HL-60 (cell line): ENCODE measurements at regions not wholly inside any gene's neighbourhood (a gene's known extent, or its start where the extent isn't known, plus 50 kb on each side); places are given as distances from the start of the nearest gene placed in this dataset.

Experiments used
- DNase-seq, 2 experiments: peaks; one replicate each; pipeline ENCODE4 v3.0.0-alpha.2; 2010 to 2020; ENCODE audit warnings: low read depth in 1 of 2, low spot score in 1 of 2
- H3K27ac ChIP-seq: fragments of 250-450 bp; sonication (Bioruptor Pico); replicated peaks from 2 replicates; pipeline ENCODE4 v1.5.1; 2020; ENCODE audit warnings: mild to moderate bottlenecking, moderate library complexity
- H3K27me3 ChIP-seq: fragments of 250-450 bp; sonication (Bioruptor Pico); 2 replicates; pipeline ENCODE4 v1.5.1; 2021; ENCODE audit warnings: mild to moderate bottlenecking, moderate library complexity; ENCODE audit not compliant: insufficient read depth, poor library complexity, severe bottlenecking
- H3K4me3 ChIP-seq: replicated peaks from 2 replicates; pipeline ENCODE4 v1.5.1; 2011; ENCODE audit warnings: mild to moderate bottlenecking, control low read depth, low read length; ENCODE audit not compliant: insufficient read depth
- GABPA ChIP-seq: IDR thresholded peaks from 2 replicates; pipeline ENCODE4 v1.6.1; 2012; ENCODE audit warnings: low read depth
- POLR2AphosphoS5 ChIP-seq: IDR thresholded peaks from 2 replicates; pipeline ENCODE4 v1.6.1; 2012; ENCODE audit warnings: low read depth
- SPI1 ChIP-seq: IDR thresholded peaks from 2 replicates; pipeline ENCODE4 v1.6.1; 2012; ENCODE audit warnings: low read depth, mild to moderate bottlenecking, borderline replicate concordance
- TF ChIP-seq, protein P1 (sequence below): IDR thresholded peaks from one replicate; pipeline ENCODE4 v1.5.1; 2011; ENCODE audit warnings: low read length, control low read depth, inconsistent platforms; ENCODE audit not compliant: insufficient read depth
- TF ChIP-seq, protein P2 (sequence below): IDR thresholded peaks from 2 replicates; pipeline ENCODE4 v1.6.1; 2012; ENCODE audit warnings: low read depth; ENCODE audit not compliant: insufficient replicate concordance

DNA sequence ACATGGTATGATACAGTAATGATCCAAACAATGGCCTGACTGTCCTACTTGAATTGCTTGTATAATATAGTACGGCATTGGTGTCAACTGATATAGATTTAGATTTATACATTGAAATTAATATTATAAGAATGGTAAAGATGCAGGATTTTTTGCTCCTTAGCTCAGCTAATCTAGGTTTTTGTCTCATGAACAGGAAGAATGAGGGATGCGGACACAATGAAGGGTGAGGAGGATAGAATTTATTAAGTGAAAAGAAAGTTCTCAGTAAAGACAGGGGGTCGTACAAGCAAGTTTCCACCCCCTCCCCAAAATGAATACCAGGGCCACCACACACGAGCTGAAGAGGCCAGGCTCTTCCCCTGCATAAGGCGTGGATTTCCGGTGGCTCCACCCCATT lies 96.1 kb downstream of the KCNA5 start:
- no peak for DNase-seq
- no peak for TF ChIP-seq POLR2AphosphoS5
- TF ChIP-seq, protein P1, sequence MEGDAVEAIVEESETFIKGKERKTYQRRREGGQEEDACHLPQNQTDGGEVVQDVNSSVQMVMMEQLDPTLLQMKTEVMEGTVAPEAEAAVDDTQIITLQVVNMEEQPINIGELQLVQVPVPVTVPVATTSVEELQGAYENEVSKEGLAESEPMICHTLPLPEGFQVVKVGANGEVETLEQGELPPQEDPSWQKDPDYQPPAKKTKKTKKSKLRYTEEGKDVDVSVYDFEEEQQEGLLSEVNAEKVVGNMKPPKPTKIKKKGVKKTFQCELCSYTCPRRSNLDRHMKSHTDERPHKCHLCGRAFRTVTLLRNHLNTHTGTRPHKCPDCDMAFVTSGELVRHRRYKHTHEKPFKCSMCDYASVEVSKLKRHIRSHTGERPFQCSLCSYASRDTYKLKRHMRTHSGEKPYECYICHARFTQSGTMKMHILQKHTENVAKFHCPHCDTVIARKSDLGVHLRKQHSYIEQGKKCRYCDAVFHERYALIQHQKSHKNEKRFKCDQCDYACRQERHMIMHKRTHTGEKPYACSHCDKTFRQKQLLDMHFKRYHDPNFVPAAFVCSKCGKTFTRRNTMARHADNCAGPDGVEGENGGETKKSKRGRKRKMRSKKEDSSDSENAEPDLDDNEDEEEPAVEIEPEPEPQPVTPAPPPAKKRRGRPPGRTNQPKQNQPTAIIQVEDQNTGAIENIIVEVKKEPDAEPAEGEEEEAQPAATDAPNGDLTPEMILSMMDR = no peak
- no peak for TF ChIP-seq GABPA
- TF ChIP-seq, protein P2, sequence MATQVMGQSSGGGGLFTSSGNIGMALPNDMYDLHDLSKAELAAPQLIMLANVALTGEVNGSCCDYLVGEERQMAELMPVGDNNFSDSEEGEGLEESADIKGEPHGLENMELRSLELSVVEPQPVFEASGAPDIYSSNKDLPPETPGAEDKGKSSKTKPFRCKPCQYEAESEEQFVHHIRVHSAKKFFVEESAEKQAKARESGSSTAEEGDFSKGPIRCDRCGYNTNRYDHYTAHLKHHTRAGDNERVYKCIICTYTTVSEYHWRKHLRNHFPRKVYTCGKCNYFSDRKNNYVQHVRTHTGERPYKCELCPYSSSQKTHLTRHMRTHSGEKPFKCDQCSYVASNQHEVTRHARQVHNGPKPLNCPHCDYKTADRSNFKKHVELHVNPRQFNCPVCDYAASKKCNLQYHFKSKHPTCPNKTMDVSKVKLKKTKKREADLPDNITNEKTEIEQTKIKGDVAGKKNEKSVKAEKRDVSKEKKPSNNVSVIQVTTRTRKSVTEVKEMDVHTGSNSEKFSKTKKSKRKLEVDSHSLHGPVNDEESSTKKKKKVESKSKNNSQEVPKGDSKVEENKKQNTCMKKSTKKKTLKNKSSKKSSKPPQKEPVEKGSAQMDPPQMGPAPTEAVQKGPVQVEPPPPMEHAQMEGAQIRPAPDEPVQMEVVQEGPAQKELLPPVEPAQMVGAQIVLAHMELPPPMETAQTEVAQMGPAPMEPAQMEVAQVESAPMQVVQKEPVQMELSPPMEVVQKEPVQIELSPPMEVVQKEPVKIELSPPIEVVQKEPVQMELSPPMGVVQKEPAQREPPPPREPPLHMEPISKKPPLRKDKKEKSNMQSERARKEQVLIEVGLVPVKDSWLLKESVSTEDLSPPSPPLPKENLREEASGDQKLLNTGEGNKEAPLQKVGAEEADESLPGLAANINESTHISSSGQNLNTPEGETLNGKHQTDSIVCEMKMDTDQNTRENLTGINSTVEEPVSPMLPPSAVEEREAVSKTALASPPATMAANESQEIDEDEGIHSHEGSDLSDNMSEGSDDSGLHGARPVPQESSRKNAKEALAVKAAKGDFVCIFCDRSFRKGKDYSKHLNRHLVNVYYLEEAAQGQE = no peak
- no peak for TF ChIP-seq SPI1
- H3K4me3 ChIP-seq = no peak overlapping the region

DNA sequence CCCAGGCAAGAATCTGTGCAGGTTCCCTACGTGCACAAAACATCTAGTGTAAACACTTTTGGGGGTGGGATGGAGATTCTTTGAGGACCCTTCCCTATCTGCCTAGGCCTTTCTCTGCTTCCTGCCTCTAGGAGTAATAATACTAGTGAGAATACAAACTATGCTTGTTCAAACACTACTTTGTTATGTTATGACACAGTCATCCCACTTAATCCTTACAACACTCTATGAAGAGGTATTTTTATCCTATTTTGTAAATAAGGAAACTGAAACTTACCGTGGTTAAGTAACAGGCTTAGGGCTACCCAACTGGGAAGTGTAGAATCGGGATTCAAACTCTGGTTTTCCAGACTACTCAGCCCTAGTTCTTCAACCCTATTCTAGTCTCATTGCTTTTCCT lies 96.5 kb downstream of the KCNA5 start:
- no peak for DNase-seq
- Histone ChIP-seq H3K27me3 (peaks cover 3% of the 10 kb centered on the region), H3K4me3 (no peak overlapping the region), H3K27ac (no peak overlapping the region)
- TF ChIP-seq POLR2AphosphoS5 (no peak), GABPA (no peak), SPI1 (no peak)
- TF ChIP-seq, protein P2 = no peak
- TF ChIP-seq, protein P1 = no peak

More for the DNA sequence above, 96.1 kb downstream of the KCNA5 start:
- no peak overlapping the region for H3K27ac ChIP-seq
- peaks cover 3% of the 10 kb centered on the region for H3K27me3 ChIP-seq

DNA sequence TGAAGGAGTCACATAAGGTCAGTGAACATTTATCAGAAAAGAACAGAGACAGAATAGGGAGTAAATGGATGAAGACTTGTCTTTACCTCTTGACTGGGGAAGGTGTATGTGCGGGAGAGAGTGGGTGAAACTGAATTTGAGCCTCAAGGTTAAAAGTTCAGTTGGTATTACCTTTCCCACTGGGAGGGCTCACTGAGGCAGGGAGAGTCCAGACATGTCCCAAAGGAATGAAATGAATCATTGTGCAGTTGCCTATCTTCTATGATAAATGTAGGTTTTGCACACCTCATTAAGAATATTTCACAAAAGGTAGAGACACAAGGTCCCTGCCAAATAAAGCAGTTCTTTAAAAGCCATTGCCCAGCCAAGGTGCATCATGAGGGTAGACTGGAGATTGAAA lies 105.2 kb downstream of the KCNA5 start:
- DNase-seq = no peak
- Histone ChIP-seq H3K27me3 (no peaks in the 10 kb centered on the region), H3K4me3 (no peak overlapping the region), H3K27ac (no peak overlapping the region)
- TF ChIP-seq, protein P2 = no peak
- TF ChIP-seq GABPA (no peak), POLR2AphosphoS5 (no peak), SPI1 (no peak)
- TF ChIP-seq, protein P1 = no peak
